ENCODE measurements at regions not wholly inside any gene's neighbourhood (a gene's known extent, or its start where the extent isn't known, plus 50 kb on each side); places are given as distances from the start of the nearest gene placed in this dataset.

GRCh38 chr2:226515344-226516055 lies 284.1 kb downstream of the IRS1 start:
- Histone ChIP-seq H3K4me1 (ENCODE audit: control insufficient read depth in 1 of 2, insufficient read depth in 1 of 2, low read depth in 1 of 2, low read length in 1 of 2) (no peaks in the 10 kb centered on the region), H3K27me3 (no peaks in the 10 kb centered on the region), H3K9me3 (no peaks in the 10 kb centered on the region), H3K27ac (no peak overlapping the region), H3K4me3 (ENCODE audit: low read depth in 1 of 2, low read length in 1 of 2) (no peak overlapping the region), H3K36me3 (no peaks in the 10 kb centered on the region)
- TF ChIP-seq CTCF (IDR thresholded peaks at IDR 0.05), result no peak

- TF ChIP-seq CTCF (IDR thresholded peaks at IDR 0.05), result no peak
- Histone ChIP-seq H3K9me3 (no peaks in the 10 kb centered on the region), H3K36me3 (no peaks in the 10 kb centered on the region), H3K4me3 (ENCODE audit: low read depth in 1 of 2, low read length in 1 of 2) (no peak overlapping the region), H3K4me1 (ENCODE audit: control insufficient read depth in 1 of 2, insufficient read depth in 1 of 2, low read depth in 1 of 2, low read length in 1 of 2) (no peaks in the 10 kb centered on the region), H3K27me3 (no peaks in the 10 kb centered on the region), H3K27ac (no peak overlapping the region)
Measured at GRCh38 chr2:226514895-226515294, 284.7 kb downstream of the IRS1 start.

GRCh38 chr2:226511311-226511710 lies 288.3 kb downstream of the IRS1 start:
- no peak for TF ChIP-seq CTCF (IDR thresholded peaks at IDR 0.05)
- Histone ChIP-seq H3K27ac (no peak overlapping the region), H3K27me3 (no peaks in the 10 kb centered on the region), H3K36me3 (no peaks in the 10 kb centered on the region), H3K4me1 (ENCODE audit: control insufficient read depth in 1 of 2, insufficient read depth in 1 of 2, low read depth in 1 of 2, low read length in 1 of 2) (no peaks in the 10 kb centered on the region), H3K9me3 (no peaks in the 10 kb centered on the region), H3K4me3 (ENCODE audit: low read depth in 1 of 2, low read length in 1 of 2) (no peak overlapping the region)

GRCh38 chr2:226508683-226509082 lies 290.9 kb downstream of the IRS1 start:
- no peak for TF ChIP-seq CTCF (IDR thresholded peaks at IDR 0.05)
- no peaks in the 10 kb centered on the region for H3K9me3 ChIP-seq
- H3K36me3 ChIP-seq, result no peaks in the 10 kb centered on the region
- H3K27me3 ChIP-seq, result no peaks in the 10 kb centered on the region
- no peak overlapping the region for H3K4me3 ChIP-seq (ENCODE audit: low read depth in 1 of 2, low read length in 1 of 2)
- H3K4me1 ChIP-seq (ENCODE audit: control insufficient read depth in 1 of 2, insufficient read depth in 1 of 2, low read depth in 1 of 2, low read length in 1 of 2), result no peaks in the 10 kb centered on the region
- no peak overlapping the region for H3K27ac ChIP-seq

GRCh38 chr2:226508005-226508404 lies 291.6 kb downstream of the IRS1 start:
- H3K4me1 ChIP-seq (ENCODE audit: control insufficient read depth in 1 of 2, insufficient read depth in 1 of 2, low read depth in 1 of 2, low read length in 1 of 2), result no peaks in the 10 kb centered on the region
- H3K9me3 ChIP-seq, result no peaks in the 10 kb centered on the region
- no peak for TF ChIP-seq CTCF (IDR thresholded peaks at IDR 0.05)
- H3K27ac ChIP-seq, result no peak overlapping the region
- no peaks in the 10 kb centered on the region for H3K36me3 ChIP-seq
- H3K27me3 ChIP-seq, result no peaks in the 10 kb centered on the region
- no peak overlapping the region for H3K4me3 ChIP-seq (ENCODE audit: low read depth in 1 of 2, low read length in 1 of 2)

All from neutrophil (primary cell).